Keratinocyte (primary cell): ENCODE measurements at regions not wholly inside any gene's neighbourhood (a gene's known extent, or its start where the extent isn't known, plus 50 kb on each side); places are given as distances from the start of the nearest gene placed in this dataset.

Experiments
- DNase-seq: peaks from one replicate; pipeline ENCODE4 v3.0.0-alpha.2; 2011; ENCODE audit warnings: low read depth, missing footprints, low spot score
- FAIRE-seq: peaks from 2 replicates; lab custom pipeline; 2011; peaks lifted over from hg19 to GRCh38; lab: Jason Lieb, UNC
- H2AFZ ChIP-seq: 2 replicates; pipeline ENCODE4 v1.6.0; 2012; ENCODE audit warnings: low read length, control low read depth, inconsistent platforms; ENCODE audit not compliant: control insufficient read depth
- H3K27ac ChIP-seq: 2 replicates; pipeline ENCODE4 v1.5.1; 2011; ENCODE audit warnings: low read length; ENCODE audit not compliant: control insufficient read depth, insufficient read depth
- H3K27me3 ChIP-seq: 3 replicates; pipeline ENCODE4 v1.6.0; 2011; ENCODE audit warnings: low read length; ENCODE audit not compliant: control insufficient read depth, insufficient read depth; ENCODE audit errors: extremely low read depth
- H3K36me3 ChIP-seq, 2 experiments: 2 replicates in 1 of 2; 3 replicates in 1 of 2; pipeline ENCODE4 v1.5.1; 2011; ENCODE audit warnings: low read length in 2 of 2, mild to moderate bottlenecking in 1 of 2; ENCODE audit not compliant: control insufficient read depth in 2 of 2, insufficient read depth in 2 of 2; ENCODE audit errors: extremely low read depth in 1 of 2
- H3K4me1 ChIP-seq: 3 replicates; pipeline ENCODE4 v1.5.1; 2011; ENCODE audit warnings: low read length; ENCODE audit not compliant: control insufficient read depth, insufficient read depth; ENCODE audit errors: extremely low read depth
- H3K4me2 ChIP-seq: 3 replicates; pipeline ENCODE4 v1.6.0; 2011; ENCODE audit warnings: low read depth, low read length; ENCODE audit not compliant: control insufficient read depth, insufficient read depth; ENCODE audit errors: extremely low read depth
- H3K4me3 ChIP-seq, 3 experiments: fragments of 200-600 bp in 1 of 3; sonication (generic) in 1 of 3; 2 replicates in 2 of 3; 3 replicates in 1 of 3; pipeline ENCODE4 v1.5.1; 2011 to 2016; ENCODE audit warnings: low read length in 3 of 3, mild to moderate bottlenecking in 3 of 3, control low read depth in 2 of 3, inconsistent platforms in 1 of 3, low read depth in 1 of 3, mixed read lengths in 1 of 3, mixed run types in 1 of 3, moderate library complexity in 1 of 3; ENCODE audit not compliant: control insufficient read depth in 2 of 3, insufficient read depth in 2 of 3; ENCODE audit errors: extremely low read depth in 1 of 3
- H3K79me2 ChIP-seq: 2 replicates; pipeline ENCODE4 v1.6.0; 2012; ENCODE audit warnings: low read length; ENCODE audit not compliant: control insufficient read depth, insufficient read depth
- H3K9ac ChIP-seq: 3 replicates; pipeline ENCODE4 v1.6.0; 2011; ENCODE audit warnings: low read length; ENCODE audit not compliant: control insufficient read depth, insufficient read depth; ENCODE audit errors: extremely low read depth
- H3K9me1 ChIP-seq: 3 replicates; pipeline ENCODE4 v1.6.0; 2011; ENCODE audit warnings: low read length; ENCODE audit not compliant: control insufficient read depth, insufficient read depth; ENCODE audit errors: extremely low read depth
- H3K9me3 ChIP-seq: 2 replicates; pipeline ENCODE4 v1.5.1; 2012; ENCODE audit warnings: low read depth, low read length; ENCODE audit not compliant: control insufficient read depth
- H4K20me1 ChIP-seq: 3 replicates; pipeline ENCODE4 v1.6.0; 2011; ENCODE audit warnings: low read length; ENCODE audit not compliant: control insufficient read depth, insufficient read depth; ENCODE audit errors: extremely low read depth
- CTCF ChIP-seq, 3 experiments: IDR thresholded peaks in 1 of 3; conservative IDR thresholded peaks in 1 of 3; optimal IDR thresholded peaks in 1 of 3; 2 replicates in 2 of 3; 3 replicates in 1 of 3; pipeline versions ENCODE3 to v1.5.1; 2011; ENCODE audit warnings: low read length in 3 of 3, mild to moderate bottlenecking in 3 of 3, moderate library complexity in 2 of 3, control low read depth in 1 of 3, inconsistent platforms in 1 of 3; ENCODE audit not compliant: insufficient read depth in 2 of 3; ENCODE audit errors: extremely low read depth in 1 of 3
- EZH2 ChIP-seq: IDR thresholded peaks from one replicate; pipeline ENCODE4 v1.6.1; 2012; ENCODE audit warnings: inconsistent platforms, mild to moderate bottlenecking, low read length, moderate library complexity
- dilution Hi-C: fragments of 300-500 bp; cut with MboI; formaldehyde crosslinking; loops from one replicate; pipeline ENCODE4 v1.7.0; 2020; ENCODE audit warnings: low sequenced_read_pairs; ENCODE audit not compliant: extremely low pct_ligation_motif_present

- Histone ChIP-seq H3K79me2 (no peaks in the 10 kb centered on the region), H3K4me2 (peak overlapping the region; percentile 66), H3K4me1 (peaks cover 38% of the 10 kb centered on the region), H3K9me3 (no peaks in the 10 kb centered on the region), H3K9ac (peak overlapping the region; percentile 64), H3K4me3 (peak overlapping the region in 1 of 3 experiments; percentile 42), H2AFZ (no peak overlapping the region), H3K36me3 (no peaks in the 10 kb centered on the region), H3K9me1 (no peaks in the 10 kb centered on the region), H3K27ac (peak overlapping the region; percentile 89), H3K27me3 (no peaks in the 10 kb centered on the region), H4K20me1 (no peaks in the 10 kb centered on the region)
- TF ChIP-seq EZH2 (no peak), CTCF (optimal IDR thresholded peaks at IDR 0.05 in 1 of 3, IDR thresholded peaks at IDR 0.05 in 1 of 3, conservative IDR thresholded peaks at IDR 0.05 in 1 of 3; ENCODE audit: extremely low read depth in 1 of 3, insufficient read depth in 2 of 3, low read length in 3 of 3) (no peak)
- peak; percentile 94 for DNase-seq
- dilution Hi-C loops: no loop called here
- FAIRE-seq: peak; percentile 98
Measured at GRCh38 chr17:14776791-14777190, 475.9 kb downstream of the HS3ST3B1 start.

GRCh38 chr17:14775731-14776492, 475.0 kb downstream of the HS3ST3B1 start:
- peak overlapping the region; percentile 89 for H3K27ac ChIP-seq
- TF ChIP-seq EZH2: no peak
- TF ChIP-seq CTCF (optimal IDR thresholded peaks at IDR 0.05 in 1 of 3, IDR thresholded peaks at IDR 0.05 in 1 of 3, conservative IDR thresholded peaks at IDR 0.05 in 1 of 3; ENCODE audit: extremely low read depth in 1 of 3, insufficient read depth in 2 of 3, low read length in 3 of 3): no peak

More at GRCh38 chr17:14775731-14776492, 475.0 kb downstream of the HS3ST3B1 start:
- peak; percentile 83 for DNase-seq
- Histone ChIP-seq H3K4me2 (peak overlapping the region; percentile 66), H3K36me3 (no peaks in the 10 kb centered on the region), H3K27me3 (no peaks in the 10 kb centered on the region), H3K9ac (peak overlapping the region; percentile 62), H3K9me1 (no peaks in the 10 kb centered on the region), H3K79me2 (no peaks in the 10 kb centered on the region), H4K20me1 (no peaks in the 10 kb centered on the region), H3K4me1 (peaks cover 38% of the 10 kb centered on the region), H2AFZ (peak overlapping the region; percentile 4), H3K9me3 (no peaks in the 10 kb centered on the region), H3K4me3 (peak overlapping the region in 2 of 3 experiments; percentile 16 to 42)
- no peak for FAIRE-seq
- dilution Hi-C loops: no loop called here
